Adrenal gland (tissue), 5 donors: ENCODE measurements at regions not wholly inside any gene's neighbourhood (a gene's known extent, or its start where the extent isn't known, plus 50 kb on each side); places are given as distances from the start of the nearest gene placed in this dataset.

ENCODE experiments used
- CTCF ChIP-seq, 6 experiments: fragments of 450-650 bp in 4 of 6; fragments of 200-600 bp in 2 of 6; sonication (generic) in 1 of 6; IDR thresholded peaks; 1 replicate in 5 of 6; 2 replicates in 1 of 6; pipeline versions ENCODE4 v1.5.1 to v1.8.0; 2016 to 2021; ENCODE audit warnings: antibody characterized with exemption in 6 of 6, mild to moderate bottlenecking in 2 of 6, moderate library complexity in 1 of 6
- POLR2A ChIP-seq, 2 donors: fragments of 450-650 bp; IDR thresholded peaks; one replicate each; pipeline ENCODE4 v1.6.1; 2017; ENCODE audit warnings: antibody characterized with exemption in 2 of 2, mild to moderate bottlenecking in 2 of 2, moderate library complexity in 1 of 2
- donor health status: DM: no; HTN: no; CAD: no.

GRCh38 chr6:40106840-40107239 lies 172.6 kb upstream of the MOCS1 start:
- no peak for TF ChIP-seq CTCF (IDR thresholded peaks at IDR 0.05)
- TF ChIP-seq POLR2A (IDR thresholded peaks at IDR 0.05), result no peak
